Hepatocyte (in vitro differentiated cells): ENCODE measurements at regions not wholly inside any gene's neighbourhood (a gene's known extent, or its start where the extent isn't known, plus 50 kb on each side); places are given as distances from the start of the nearest gene placed in this dataset.

Experiments used
- DNase-seq: peaks from one replicate; pipeline ENCODE4 v3.0.0-alpha.2; 2016; ENCODE audit warnings: low spot score
- H2AFZ ChIP-seq: fragments of 200-600 bp; sonication (generic); 2 replicates; pipeline ENCODE4 v1.6.0; 2016; ENCODE audit warnings: antibody characterized with exemption, mild to moderate bottlenecking
- H3K27ac ChIP-seq: fragments of 200-600 bp; sonication (generic); 2 replicates; pipeline ENCODE4 v1.5.1; 2016; ENCODE audit warnings: mild to moderate bottlenecking
- H3K27me3 ChIP-seq: fragments of 200-600 bp; sonication (generic); 2 replicates; pipeline ENCODE4 v1.6.1; 2016
- H3K36me3 ChIP-seq: fragments of 200-600 bp; sonication (generic); replicated peaks from 2 replicates; pipeline ENCODE4 v1.5.1; 2016; ENCODE audit warnings: low read depth; ENCODE audit not compliant: insufficient read depth
- H3K4me1 ChIP-seq: fragments of 200-600 bp; sonication (generic); 2 replicates; pipeline ENCODE4 v1.5.1; 2016; ENCODE audit warnings: mild to moderate bottlenecking, moderate library complexity; ENCODE audit not compliant: insufficient read depth
- H3K4me2 ChIP-seq: fragments of 200-600 bp; sonication (generic); 2 replicates; pipeline ENCODE4 v1.6.0; 2016
- H3K4me3 ChIP-seq: fragments of 200-600 bp; sonication (generic); 2 replicates; pipeline ENCODE4 v1.5.1; 2016; ENCODE audit warnings: mild to moderate bottlenecking
- H3K79me2 ChIP-seq: fragments of 200-600 bp; sonication (generic); 2 replicates; pipeline ENCODE4 v1.6.0; 2017; ENCODE audit warnings: mild to moderate bottlenecking
- H3K9me2 ChIP-seq: fragments of 200-600 bp; sonication (generic); replicated peaks from 2 replicates; pipeline ENCODE4 v1.6.0; 2017; ENCODE audit warnings: mild to moderate bottlenecking; ENCODE audit not compliant: insufficient read depth
- H3K9me3 ChIP-seq: fragments of 200-600 bp; sonication (generic); 2 replicates; pipeline ENCODE4 v1.5.1; 2016; ENCODE audit warnings: low read depth, mild to moderate bottlenecking
- H4K20me1 ChIP-seq: fragments of 200-600 bp; sonication (generic); 2 replicates; pipeline ENCODE4 v1.6.0; 2016; ENCODE audit warnings: mild to moderate bottlenecking; ENCODE audit not compliant: insufficient read depth, poor library complexity, severe bottlenecking
- CTCF ChIP-seq: fragments of 200-600 bp; sonication (generic); IDR thresholded peaks from 2 replicates; pipeline ENCODE4 v1.5.1; 2016; ENCODE audit warnings: antibody characterized with exemption, mild to moderate bottlenecking; ENCODE audit not compliant: poor library complexity
- EZH2 ChIP-seq: fragments of 200-600 bp; sonication (generic); IDR thresholded peaks from 2 replicates; pipeline ENCODE4 v1.6.1; 2016; ENCODE audit warnings: antibody characterized with exemption, mild to moderate bottlenecking, borderline replicate concordance
- EZH2phosphoT487 ChIP-seq: fragments of 200-600 bp; sonication (generic); IDR thresholded peaks from one replicate; pipeline ENCODE4 v1.6.1; 2018; ENCODE audit warnings: antibody characterized with exemption, mild to moderate bottlenecking, low read depth, moderate library complexity; ENCODE audit not compliant: unreplicated experiment, severe bottlenecking
- WGBS: methylation state at CpG from one replicate; pipeline ENCODE4 v1.1.6; 2016; ENCODE audit warnings: low lambda C conversion rate; ENCODE audit errors: missing lambda C conversion rate; 5-methylcytosine and 5-hydroxymethylcytosine counted together

DNA sequence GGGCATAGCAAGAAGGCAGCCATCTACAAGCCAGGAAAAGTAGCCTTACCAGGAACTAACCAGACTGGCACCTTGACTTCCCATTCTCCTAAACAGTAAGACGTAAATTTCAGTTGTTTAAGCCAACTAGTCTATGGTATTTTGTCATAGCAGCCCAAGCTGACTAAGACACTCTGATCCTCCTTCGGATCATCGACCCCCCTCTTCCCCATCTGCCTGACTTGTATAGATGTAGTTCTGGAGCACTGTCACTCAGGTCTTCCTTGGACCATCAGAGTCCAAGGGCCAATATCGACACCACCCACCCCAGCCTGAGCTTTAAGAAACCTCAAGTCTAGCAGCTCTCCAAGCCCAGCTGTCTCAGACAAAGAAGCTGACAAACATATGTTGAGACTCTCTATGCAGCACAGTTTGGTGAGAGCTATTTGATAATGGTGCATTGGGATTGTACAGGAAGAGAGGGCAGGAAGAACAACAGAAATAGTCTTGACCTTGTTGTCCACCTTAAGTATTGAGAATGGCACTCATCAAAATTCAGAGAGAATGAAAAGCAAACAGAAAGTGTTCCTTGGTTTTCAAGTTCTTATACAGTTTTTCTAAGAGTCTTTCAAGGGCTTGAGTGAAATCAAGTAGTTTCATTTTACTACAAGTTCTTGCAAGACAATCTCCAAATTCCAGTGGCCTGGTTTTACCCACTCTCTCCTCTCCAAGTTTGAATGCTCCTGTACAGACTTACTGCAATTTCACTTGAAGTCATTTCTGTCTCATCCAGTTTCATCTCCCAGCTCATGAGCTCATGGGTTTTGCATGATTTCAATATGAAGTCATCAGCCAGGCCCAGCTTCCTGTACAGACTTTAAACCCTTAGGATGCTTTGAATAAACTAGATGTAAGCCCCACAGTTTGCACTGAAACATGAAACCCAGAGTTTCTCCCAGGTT lies 122.3 kb upstream of the RAI14 start:
- Histone ChIP-seq H3K79me2 (no peaks in the 10 kb centered on the region), H3K36me3 (no peaks in the 10 kb centered on the region), H3K4me2 (peak overlapping the region; percentile 11), H3K27ac (peak overlapping the region; percentile 84), H2AFZ (no peak overlapping the region), H3K27me3 (no peaks in the 10 kb centered on the region), H3K4me1 (peaks cover 24% of the 10 kb centered on the region), H4K20me1 (no peaks in the 10 kb centered on the region), H3K4me3 (no peak overlapping the region), H3K9me2 (no peaks in the 10 kb centered on the region), H3K9me3 (no peaks in the 10 kb centered on the region)
- no peak for TF ChIP-seq CTCF
- no peak for TF ChIP-seq EZH2phosphoT487
- TF ChIP-seq EZH2, result no peak
- DNase-seq, result peak; percentile 67
- 50% methylated on average over 4 of the region's 4 CpGs for WGBS

GRCh38 chr5:34534523-34535103 lies 121.5 kb upstream of the RAI14 start:
- H2AFZ ChIP-seq, result no peak overlapping the region

DNA sequence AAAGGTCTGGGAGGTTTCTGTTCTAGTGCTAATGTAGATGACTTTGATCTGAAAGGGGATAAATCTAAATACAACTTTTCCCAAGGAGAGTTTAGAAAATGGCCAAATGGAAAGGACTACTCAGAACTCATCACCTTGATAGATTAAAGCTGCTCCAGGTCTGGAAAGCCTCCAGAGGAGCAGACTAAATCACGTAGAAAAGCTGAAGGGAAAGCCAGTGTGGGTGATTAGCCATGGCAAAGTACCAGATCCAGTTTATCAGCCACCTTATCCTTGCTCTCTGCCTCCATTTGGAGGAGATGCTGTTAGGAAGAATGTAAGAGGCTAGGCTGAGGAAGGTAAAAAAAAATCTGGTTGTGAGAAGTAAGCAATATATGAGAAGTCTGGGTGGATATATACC lies 120.7 kb upstream of the RAI14 start:
- Histone ChIP-seq H3K4me3 (no peak overlapping the region), H3K27me3 (no peaks in the 10 kb centered on the region), H3K4me2 (no peak overlapping the region), H4K20me1 (no peaks in the 10 kb centered on the region), H3K9me3 (no peaks in the 10 kb centered on the region), H3K9me2 (no peaks in the 10 kb centered on the region), H3K79me2 (no peaks in the 10 kb centered on the region), H3K27ac (peak overlapping the region; percentile 84), H2AFZ (no peak overlapping the region), H3K4me1 (peaks cover 24% of the 10 kb centered on the region), H3K36me3 (no peaks in the 10 kb centered on the region)
- TF ChIP-seq EZH2phosphoT487, result no peak
- no peak for TF ChIP-seq EZH2
- TF ChIP-seq CTCF, result no peak
- DNase-seq, result no peak
- WGBS, result 59% methylated on average over 1 of the region's 1 CpG

More at GRCh38 chr5:34534523-34535103, 121.5 kb upstream of the RAI14 start:
- Histone ChIP-seq H3K27ac (peak overlapping the region; percentile 84), H3K36me3 (no peaks in the 10 kb centered on the region), H4K20me1 (no peaks in the 10 kb centered on the region), H3K27me3 (no peaks in the 10 kb centered on the region), H3K4me1 (peaks cover 24% of the 10 kb centered on the region), H3K9me3 (no peaks in the 10 kb centered on the region), H3K4me3 (no peak overlapping the region), H3K9me2 (no peaks in the 10 kb centered on the region), H3K79me2 (no peaks in the 10 kb centered on the region), H3K4me2 (peak overlapping the region; percentile 11)
- no peak for TF ChIP-seq EZH2
- no peak for TF ChIP-seq CTCF
- TF ChIP-seq EZH2phosphoT487, result no peak
- 53% methylated on average over 4 of the region's 4 CpGs for WGBS
- no peak for DNase-seq
